SK-N-SH treated with all-trans-retinoic acid at 6 μM for 48 hours (cell line): ENCODE measurements at regions not wholly inside any gene's neighbourhood (a gene's known extent, or its start where the extent isn't known, plus 50 kb on each side); places are given as distances from the start of the nearest gene placed in this dataset.

Experiments
- CREB5 ChIP-seq: fragments of 250-450 bp; sonication (Bioruptor Pico); IDR thresholded peaks from 2 replicates; pipeline ENCODE4 v1.5.1; 2020; ENCODE audit warnings: low read depth, mild to moderate bottlenecking, moderate library complexity
- CSDC2 ChIP-seq: fragments of 250-450 bp; sonication (Bioruptor Pico); IDR thresholded peaks from 2 replicates; pipeline ENCODE4 v1.5.0; 2020; ENCODE audit warnings: mild to moderate bottlenecking, moderate library complexity
- CSRNP3 ChIP-seq: fragments of 250-450 bp; sonication (Bioruptor Pico); IDR thresholded peaks from 2 replicates; pipeline ENCODE4 v1.5.1; 2021; ENCODE audit warnings: mild to moderate bottlenecking, moderate library complexity
- PATZ1 ChIP-seq: fragments of 250-450 bp; sonication (Bioruptor Pico); IDR thresholded peaks from 2 replicates; pipeline ENCODE4 v1.8.0; 2020; ENCODE audit warnings: mild to moderate bottlenecking, moderate library complexity, borderline replicate concordance
- POU6F1 ChIP-seq: fragments of 250-450 bp; sonication (Bioruptor Pico); IDR thresholded peaks from 2 replicates; pipeline ENCODE4 v1.8.0; 2021; ENCODE audit warnings: low read depth, mild to moderate bottlenecking, moderate library complexity, borderline replicate concordance
- PPARA ChIP-seq: fragments of 250-450 bp; sonication (Bioruptor Pico); IDR thresholded peaks from 2 replicates; pipeline ENCODE4 v1.5.0; 2020; ENCODE audit warnings: mild to moderate bottlenecking, borderline replicate concordance
- RARB ChIP-seq: fragments of 250-450 bp; sonication (Bioruptor Pico); IDR thresholded peaks from 2 replicates; pipeline ENCODE4 v1.8.0; 2021; ENCODE audit warnings: mild to moderate bottlenecking, moderate library complexity
- SNAI2 ChIP-seq: fragments of 250-450 bp; sonication (Bioruptor Pico); IDR thresholded peaks from 2 replicates; pipeline ENCODE4 v1.5.0; 2020; ENCODE audit warnings: mild to moderate bottlenecking, moderate library complexity
- TCF4 ChIP-seq: fragments of 250-450 bp; sonication (Bioruptor Pico); IDR thresholded peaks from 2 replicates; pipeline ENCODE4 v1.8.0; 2021; ENCODE audit warnings: mild to moderate bottlenecking, moderate library complexity, borderline replicate concordance
- ZFP30 ChIP-seq: fragments of 450-650 bp; formaldehyde crosslinking; IDR thresholded peaks from 2 replicates; pipeline ENCODE4 v1.5.0; 2022; ENCODE audit warnings: mild to moderate bottlenecking, moderate library complexity

GRCh38 chr3:115245899-115246298 is 98.8 kb upstream of the ZBTB20 start:
- TF ChIP-seq PATZ1, result no peak
- no peak for TF ChIP-seq PPARA (CRISPR knock-in tag)
- no peak for TF ChIP-seq ZFP30
- TF ChIP-seq POU6F1 (CRISPR knock-in tag), result no peak
- TF ChIP-seq RARB (CRISPR knock-in tag), result no peak
- TF ChIP-seq TCF4, result no peak
- no peak for TF ChIP-seq SNAI2 (CRISPR knock-in tag)
- TF ChIP-seq CSDC2 (CRISPR knock-in tag), result no peak
- TF ChIP-seq CREB5 (CRISPR knock-in tag), result no peak
- TF ChIP-seq CSRNP3, result no peak
